Osteoblast (primary cell): ENCODE measurements at regions not wholly inside any gene's neighbourhood (a gene's known extent, or its start where the extent isn't known, plus 50 kb on each side); places are given as distances from the start of the nearest gene placed in this dataset.

Experiments used
- DNase-seq: peaks from one replicate; pipeline ENCODE4 v3.0.0; 2011; ENCODE audit warnings: low spot score, mixed read lengths; ENCODE audit not compliant: insufficient read length; ENCODE audit errors: missing footprints
- H2AFZ ChIP-seq: 2 replicates; pipeline ENCODE4 v1.6.0; 2011; ENCODE audit warnings: mild to moderate bottlenecking, low read length
- H3K27ac ChIP-seq: 2 replicates; pipeline ENCODE4 v1.5.1; 2011; ENCODE audit warnings: mild to moderate bottlenecking, low read depth, low read length, moderate library complexity
- H3K27me3 ChIP-seq: 2 replicates; pipeline ENCODE4 v1.6.0; 2012; ENCODE audit warnings: mild to moderate bottlenecking, control low read depth, inconsistent platforms, low read length, moderate library complexity; ENCODE audit not compliant: insufficient read depth
- H3K36me3 ChIP-seq: 2 replicates; pipeline ENCODE4 v1.5.1; 2011; ENCODE audit warnings: mild to moderate bottlenecking, low read length, control low read depth, moderate library complexity; ENCODE audit not compliant: insufficient read depth
- H3K4me1 ChIP-seq: 2 replicates; pipeline ENCODE4 v1.5.1; 2011; ENCODE audit warnings: mild to moderate bottlenecking, low read length, control low read depth, moderate library complexity; ENCODE audit not compliant: insufficient read depth
- H3K4me2 ChIP-seq: 2 replicates; pipeline ENCODE4 v1.6.0; 2011; ENCODE audit warnings: mild to moderate bottlenecking, low read length; ENCODE audit not compliant: insufficient read depth
- H3K4me3 ChIP-seq: fragments of 200-600 bp; sonication (generic); 3 replicates; pipeline ENCODE4 v1.5.1; 2012; ENCODE audit warnings: mild to moderate bottlenecking, low read length, inconsistent platforms; ENCODE audit not compliant: insufficient read depth
- H3K79me2 ChIP-seq: 2 replicates; pipeline ENCODE4 v1.6.0; 2012; ENCODE audit warnings: mild to moderate bottlenecking, low read length, control low read depth, inconsistent platforms; ENCODE audit not compliant: insufficient read depth
- H3K9me3 ChIP-seq: 2 replicates; pipeline ENCODE4 v1.5.1; 2011; ENCODE audit warnings: low read depth, low read length, control low read depth
- H4K20me1 ChIP-seq: 2 replicates; pipeline ENCODE4 v1.6.0; 2012; ENCODE audit warnings: mild to moderate bottlenecking, low read length, control low read depth; ENCODE audit not compliant: insufficient read depth
- CTCF ChIP-seq: IDR thresholded peaks from 2 replicates; pipeline ENCODE4 v1.5.1; 2011; ENCODE audit warnings: mild to moderate bottlenecking, low read depth, low read length, moderate library complexity; ENCODE audit errors: extremely low read depth

- Histone ChIP-seq H3K9me3 (no peaks in the 10 kb centered on the region), H2AFZ (no peak overlapping the region), H3K4me3 (no peak overlapping the region), H3K4me1 (no peaks in the 10 kb centered on the region), H4K20me1 (no peaks in the 10 kb centered on the region), H3K79me2 (no peaks in the 10 kb centered on the region), H3K27me3 (no peaks in the 10 kb centered on the region), H3K4me2 (no peak overlapping the region), H3K27ac (no peak overlapping the region), H3K36me3 (no peaks in the 10 kb centered on the region)
- DNase-seq: no peak
- TF ChIP-seq CTCF: no peak
Observed at GRCh38 chr5:107017616-107018015, 653.1 kb downstream of the EFNA5 start.

GRCh38 chr5:107012371-107012770 is 658.4 kb downstream of the EFNA5 start:
- no peak overlapping the region for H3K27ac ChIP-seq
- no peak overlapping the region for H3K4me3 ChIP-seq
- H3K79me2 ChIP-seq: no peaks in the 10 kb centered on the region
- no peak for TF ChIP-seq CTCF
- H3K9me3 ChIP-seq: no peaks in the 10 kb centered on the region
- no peak overlapping the region for H2AFZ ChIP-seq
- no peaks in the 10 kb centered on the region for H3K36me3 ChIP-seq
- H3K4me1 ChIP-seq: no peaks in the 10 kb centered on the region
- H4K20me1 ChIP-seq: no peaks in the 10 kb centered on the region
- H3K4me2 ChIP-seq: no peak overlapping the region
- no peak for DNase-seq
- no peaks in the 10 kb centered on the region for H3K27me3 ChIP-seq

DNA sequence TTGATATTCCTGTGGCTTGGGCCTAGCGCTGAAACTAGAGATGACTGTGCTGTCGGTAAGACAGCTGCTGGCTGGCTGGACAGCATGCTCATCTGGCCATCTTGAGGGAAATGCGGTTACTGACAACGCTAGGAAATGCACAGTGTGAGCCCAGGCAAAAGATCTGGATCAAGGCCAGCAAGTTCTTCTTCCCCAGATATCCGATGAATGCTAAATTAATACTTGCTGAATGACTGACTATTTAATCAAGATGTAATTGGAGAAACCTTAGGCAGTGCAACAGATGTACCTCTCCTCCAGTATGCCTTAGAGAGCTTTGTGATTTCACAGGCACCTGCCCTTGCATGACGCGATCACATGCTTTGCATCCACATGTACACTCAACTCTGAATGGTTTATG is 659.1 kb downstream of the EFNA5 start:
- Histone ChIP-seq H3K27ac (no peak overlapping the region), H3K79me2 (no peaks in the 10 kb centered on the region), H3K4me3 (no peak overlapping the region), H3K4me1 (no peaks in the 10 kb centered on the region), H3K4me2 (no peak overlapping the region), H4K20me1 (no peaks in the 10 kb centered on the region), H3K36me3 (no peaks in the 10 kb centered on the region), H2AFZ (no peak overlapping the region), H3K27me3 (no peaks in the 10 kb centered on the region), H3K9me3 (no peaks in the 10 kb centered on the region)
- no peak for TF ChIP-seq CTCF
- DNase-seq: no peak

DNA sequence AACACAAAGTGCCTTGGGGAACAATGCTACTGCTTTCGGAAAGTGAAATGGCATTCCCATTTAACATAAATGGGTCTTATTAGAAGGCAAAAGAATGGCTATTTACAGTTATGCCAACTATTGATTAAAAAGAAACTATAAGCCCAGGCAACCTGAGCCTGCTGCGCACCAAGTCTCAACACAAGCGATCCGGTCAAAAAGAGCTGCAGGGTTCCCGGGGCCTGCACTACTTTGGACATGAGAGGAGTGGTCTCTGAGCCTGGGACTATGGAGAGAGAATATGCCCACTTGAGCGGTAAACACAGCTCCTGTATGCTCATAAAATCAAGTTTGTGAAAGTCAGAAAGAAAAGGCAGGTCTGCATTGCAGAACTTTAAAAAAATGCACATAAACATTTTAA is 660.7 kb downstream of the EFNA5 start:
- no peak overlapping the region for H3K27ac ChIP-seq
- no peak overlapping the region for H2AFZ ChIP-seq
- no peak overlapping the region for H3K4me3 ChIP-seq
- no peaks in the 10 kb centered on the region for H3K79me2 ChIP-seq
- no peak overlapping the region for H3K4me2 ChIP-seq
- H4K20me1 ChIP-seq: no peaks in the 10 kb centered on the region
- no peak for DNase-seq
- no peaks in the 10 kb centered on the region for H3K27me3 ChIP-seq
- H3K36me3 ChIP-seq: no peaks in the 10 kb centered on the region
- H3K4me1 ChIP-seq: no peaks in the 10 kb centered on the region
- no peaks in the 10 kb centered on the region for H3K9me3 ChIP-seq
- no peak for TF ChIP-seq CTCF
